ENCODE measurements at regions not wholly inside any gene's neighbourhood (a gene's known extent, or its start where the extent isn't known, plus 50 kb on each side); places are given as distances from the start of the nearest gene placed in this dataset.

GRCh38 chr3:110067527-110067926 lies 730.2 kb upstream of the DPPA4 start:
- no peaks in the 10 kb centered on the region for H3K36me3 ChIP-seq (replicated peaks in 1 of 2)
- peaks cover 0 to 7% of the 10 kb centered on the region in 2 donors for H3K4me1 ChIP-seq (replicated peaks in 1 of 2)
- H3K9me3 ChIP-seq (replicated peaks in 1 of 3): no peaks in the 10 kb centered on the region
- DNase-seq: no peak
- intact Hi-C loops (cut with DNase I): no loop called here
- H3K4me3 ChIP-seq: no peak overlapping the region
- 81 to 92% (median 87%) methylated on average over 1 of the region's 1 CpG for WGBS, 4 donors
- TF ChIP-seq POLR2A (IDR thresholded peaks at IDR 0.05) (no peak), CTCF (IDR thresholded peaks at IDR 0.05) (no peak)
- no peaks in the 10 kb centered on the region for H3K27me3 ChIP-seq
- H3K27ac ChIP-seq: no peak overlapping the region

DNA sequence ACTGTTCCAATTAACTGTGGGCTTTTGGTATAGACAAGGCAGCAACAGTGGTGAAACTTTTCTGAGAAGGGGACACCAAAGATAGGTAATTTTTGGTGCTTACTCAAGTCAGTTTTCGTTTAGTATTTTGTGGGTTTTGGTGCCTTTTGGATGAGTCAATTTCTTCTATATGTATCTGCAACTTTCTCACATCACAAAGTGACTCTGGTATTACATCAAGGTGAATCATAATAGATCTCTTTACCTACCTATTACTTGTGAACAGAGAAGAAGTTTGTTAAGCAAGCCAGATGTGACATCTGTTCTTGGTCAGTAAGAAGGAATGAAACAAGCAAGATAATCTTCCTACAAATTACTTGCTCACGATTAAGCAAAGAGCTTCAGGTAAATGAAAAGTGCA lies 732.4 kb upstream of the DPPA4 start:
- H3K27ac ChIP-seq: no peak overlapping the region
- TF ChIP-seq CTCF (IDR thresholded peaks at IDR 0.05): no peak
- TF ChIP-seq POLR2A (IDR thresholded peaks at IDR 0.05): no peak
- no peak for DNase-seq
- no peaks in the 10 kb centered on the region for H3K36me3 ChIP-seq (replicated peaks in 1 of 2)
- 52 to 60% (median 57%) methylated on average over 2 of the region's 2 CpGs for WGBS, 4 donors
- H3K9me3 ChIP-seq (replicated peaks in 1 of 3): no peaks in the 10 kb centered on the region
- no peaks in the 10 kb centered on the region for H3K27me3 ChIP-seq
- intact Hi-C loops (cut with DNase I): no loop called here
- H3K4me1 ChIP-seq (replicated peaks in 1 of 2): peaks cover 0 to 7% of the 10 kb centered on the region in 2 donors
- H3K4me3 ChIP-seq: no peak overlapping the region

- TF ChIP-seq POLR2A (IDR thresholded peaks at IDR 0.05) (no peak), CTCF (IDR thresholded peaks at IDR 0.05) (no peak)
- H3K4me1 ChIP-seq (replicated peaks in 1 of 2): peaks cover 0 to 7% of the 10 kb centered on the region in 2 donors
- no peak overlapping the region for H3K27ac ChIP-seq
- DNase-seq: peak in 5 of 7 donors; percentile 21 to 49 (median 36)
- H3K4me3 ChIP-seq: no peak overlapping the region
- H3K9me3 ChIP-seq (replicated peaks in 1 of 3): no peaks in the 10 kb centered on the region
- H3K27me3 ChIP-seq: no peaks in the 10 kb centered on the region
- no peaks in the 10 kb centered on the region for H3K36me3 ChIP-seq (replicated peaks in 1 of 2)
- intact Hi-C loops (cut with DNase I): no loop called here
- 49 to 61% (median 54%) methylated on average over 2 of the region's 2 CpGs for WGBS, 4 donors
These were observed 733.0 kb upstream of the DPPA4 start for GRCh38 chr3:110070161-110070916.

DNA sequence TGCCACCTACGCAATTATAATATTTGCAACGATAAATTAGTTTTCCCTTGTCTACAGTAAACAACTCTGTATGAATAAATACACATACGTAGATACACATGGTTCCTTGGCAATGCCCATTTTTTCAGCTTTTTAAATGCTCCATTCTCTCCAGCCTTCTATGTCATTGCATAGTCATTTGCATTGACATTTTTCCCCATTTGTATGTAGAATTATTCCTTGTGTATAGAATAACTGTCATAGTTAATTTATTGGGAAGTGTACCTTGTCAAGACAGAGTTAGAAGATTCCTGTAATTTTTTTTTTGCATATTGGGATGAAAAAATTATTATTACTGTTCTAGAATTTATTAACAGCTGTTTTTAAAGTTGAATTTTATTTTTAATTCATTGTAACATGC lies 736.7 kb upstream of the DPPA4 start:
- Histone ChIP-seq H3K4me1 (replicated peaks in 1 of 2) (peaks cover 0 to 7% of the 10 kb centered on the region in 2 donors), H3K9me3 (replicated peaks in 1 of 3) (no peaks in the 10 kb centered on the region), H3K36me3 (replicated peaks in 1 of 2) (no peaks in the 10 kb centered on the region), H3K27me3 (no peaks in the 10 kb centered on the region), H3K27ac (no peak overlapping the region), H3K4me3 (no peak overlapping the region)
- TF ChIP-seq POLR2A (IDR thresholded peaks at IDR 0.05) (no peak), CTCF (IDR thresholded peaks at IDR 0.05) (no peak)
- WGBS, 4 donors: 82 to 87% (median 85%) methylated on average over 3 of the region's 3 CpGs
- intact Hi-C loops (cut with DNase I): no loop called here
- DNase-seq: no peak
